Duodenal mucosa (tissue), 2 donors: ENCODE measurements at regions not wholly inside any gene's neighbourhood (a gene's known extent, or its start where the extent isn't known, plus 50 kb on each side); places are given as distances from the start of the nearest gene placed in this dataset.
"Not testable (repeated sequence)": the region's sequence is repeated elsewhere in the genome, so short reads cannot be mapped to it uniquely, and the experiment has no call there.

ENCODE experiments used
- H3K27ac ChIP-seq: one replicate; pipeline ENCODE4 v1.7.0; 2013; ENCODE audit warnings: low read depth, low read length
- H3K27me3 ChIP-seq, 2 donors: one replicate each; pipeline ENCODE4 v1.7.0; 2013; ENCODE audit warnings: low read length in 2 of 2, control low read depth in 1 of 2; ENCODE audit not compliant: insufficient read depth in 2 of 2, control insufficient read depth in 1 of 2
- H3K36me3 ChIP-seq, 2 donors: one replicate each; pipeline ENCODE4 v1.7.0; 2013; ENCODE audit warnings: low read length in 2 of 2, control low read depth in 1 of 2; ENCODE audit not compliant: insufficient read depth in 2 of 2, control insufficient read depth in 1 of 2
- H3K4me1 ChIP-seq, 2 donors: one replicate each; pipeline ENCODE4 v1.7.0; 2013; ENCODE audit warnings: low read length in 2 of 2, control low read depth in 1 of 2; ENCODE audit not compliant: insufficient read depth in 2 of 2, control insufficient read depth in 1 of 2
- H3K4me3 ChIP-seq, 2 donors: one replicate each; pipeline ENCODE4 v1.7.0; 2013; ENCODE audit warnings: low read length in 2 of 2, low read depth in 1 of 2
- H3K9ac ChIP-seq, 2 donors: one replicate each; pipeline ENCODE4 v1.7.0; 2013; ENCODE audit warnings: low read length in 2 of 2, low read depth in 1 of 2
- H3K9me3 ChIP-seq, 2 donors: one replicate each; pipeline ENCODE4 v1.7.0; 2013; ENCODE audit warnings: low read length in 2 of 2, control low read depth in 1 of 2; ENCODE audit not compliant: control insufficient read depth in 1 of 2

- no peaks in the 10 kb centered on the region for H3K9me3 ChIP-seq
- no peak overlapping the region for H3K27ac ChIP-seq
- no peak overlapping the region for H3K9ac ChIP-seq
- no peak overlapping the region for H3K4me3 ChIP-seq
- H3K27me3 ChIP-seq, result no peaks in the 10 kb centered on the region
- no peaks in the 10 kb centered on the region for H3K36me3 ChIP-seq
- peaks cover 13 to 22% of the 10 kb centered on the region in 2 donors for H3K4me1 ChIP-seq
Measured at GRCh38 chr6:18044108-18044783, 56.8 kb upstream of the KIF13A start.

- Histone ChIP-seq H3K27ac (no peak overlapping the region), H3K4me1 (peaks cover 5 to 17% of the 10 kb centered on the region in 2 donors), H3K27me3 (no peaks in the 10 kb centered on the region)
Measured at GRCh38 chr6:18042536-18043145, 55.2 kb upstream of the KIF13A start.

GRCh38 chr6:18039481-18039880 is 52.0 kb upstream of the KIF13A start:
- Histone ChIP-seq H3K27ac (no peak overlapping the region), H3K4me3 (no peak overlapping the region), H3K36me3 (no peaks in the 10 kb centered on the region), H3K9me3 (no peaks in the 10 kb centered on the region), H3K4me1 (peaks cover 0 to 12% of the 10 kb centered on the region in 2 donors), H3K9ac (no peak overlapping the region), H3K27me3 (no peaks in the 10 kb centered on the region)

More at GRCh38 chr6:18042536-18043145, 55.2 kb upstream of the KIF13A start:
- Histone ChIP-seq H3K36me3 (no peaks in the 10 kb centered on the region), H3K9ac (no peak overlapping the region), H3K4me3 (no peak overlapping the region), H3K9me3 (no peaks in the 10 kb centered on the region)

- not testable (repeated sequence) for H3K27me3 ChIP-seq, H3K27ac ChIP-seq
Measured at GRCh38 chr6:18038235-18038634, 50.8 kb upstream of the KIF13A start.

More at GRCh38 chr6:18038235-18038634, 50.8 kb upstream of the KIF13A start:
- not testable (repeated sequence) for H3K36me3 ChIP-seq, H3K4me3 ChIP-seq, H3K9ac ChIP-seq, H3K9me3 ChIP-seq
- H3K4me1 ChIP-seq, result peaks cover 0 to 12% of the 10 kb centered on the region in 2 donors
